ENCODE measurements at regions not wholly inside any gene's neighbourhood (a gene's known extent, or its start where the extent isn't known, plus 50 kb on each side); places are given as distances from the start of the nearest gene placed in this dataset.

DNA sequence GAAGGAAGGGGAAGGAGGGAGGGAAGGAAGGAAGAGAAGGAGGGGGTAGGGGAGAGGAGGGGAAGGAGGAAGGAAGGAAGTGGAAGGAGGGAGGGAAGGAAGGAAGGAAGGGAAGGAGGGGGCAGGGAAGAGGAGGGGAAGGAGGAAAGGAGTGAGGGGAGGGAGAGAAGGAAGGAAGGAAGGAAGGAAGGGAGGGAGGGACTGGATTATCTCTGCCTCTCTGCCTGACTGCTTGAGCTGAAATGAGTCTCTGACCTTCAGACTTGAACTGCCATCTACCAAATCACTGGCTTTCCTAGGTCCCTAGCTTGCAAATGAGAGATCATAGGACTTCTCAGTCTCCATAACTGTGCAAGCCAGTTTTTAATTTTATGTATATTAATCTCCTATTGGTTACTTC lies 436.8 kb downstream of the PREX1 start:
- TF ChIP-seq CTCF (IDR thresholded peaks at IDR 0.05) (no peak), POLR2A (IDR thresholded peaks at IDR 0.05; ENCODE audit: low read depth) (no peak)
